ENCODE measurements at regions not wholly inside any gene's neighbourhood (a gene's known extent, or its start where the extent isn't known, plus 50 kb on each side); places are given as distances from the start of the nearest gene placed in this dataset.

DNA sequence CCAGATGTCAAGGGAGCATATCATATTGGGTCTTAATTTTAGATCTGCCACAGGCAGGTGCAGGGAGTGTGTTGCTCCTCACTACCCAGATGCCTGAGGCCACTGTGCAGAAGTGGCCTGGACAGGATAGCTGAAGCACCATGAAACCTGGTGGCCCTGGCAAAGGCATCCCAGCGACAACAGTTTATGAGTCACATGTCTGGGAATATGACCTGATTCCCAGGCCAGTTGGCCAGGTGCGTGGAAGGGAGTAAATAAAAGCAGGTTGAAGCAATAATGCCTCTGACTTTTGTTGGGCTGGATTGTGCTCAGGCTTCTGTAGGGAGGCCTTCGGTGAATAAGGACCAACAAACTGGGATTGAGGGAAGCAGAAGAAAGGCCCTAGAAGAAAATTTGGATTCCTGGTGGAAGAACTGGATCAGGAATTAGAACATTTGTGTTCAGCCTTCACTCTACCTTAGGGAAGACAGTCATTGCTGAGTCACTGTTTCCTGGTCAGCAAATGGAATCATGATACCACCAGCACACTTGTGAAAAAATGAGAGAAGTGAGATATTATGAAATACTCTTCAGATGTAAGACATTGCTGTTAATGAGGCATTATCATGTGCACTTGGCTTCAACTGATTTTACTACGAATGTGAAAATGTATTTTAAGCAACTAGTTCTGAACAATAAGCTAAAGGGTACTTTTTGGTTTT, 78.4 kb upstream of the ZNF516 start:
- dilution Hi-C loops (cut with HindIII; ENCODE audit: low sequenced_read_pairs, unreplicated experiment), result no loop called here
- BruUV-seq (replicated peaks), result no TSS peak
- in situ Hi-C loops (cut with MboI; ENCODE audit: low sequenced_read_pairs), result no loop called here
- TF ChIP-seq RCOR1 (IDR thresholded peaks at IDR 0.05; ENCODE audit: insufficient replicate concordance, low read length) (no peak), BHLHE40 (IDR thresholded peaks at IDR 0.05; ENCODE audit: low read depth, low read length) (peak; percentile 32; the same call in 1 of the 2 replicates), FOS (IDR thresholded peaks at IDR 0.05; ENCODE audit: low read depth, low read length) (no peak), CEBPB (IDR thresholded peaks at IDR 0.05; ENCODE audit: low read depth, low read length) (peak; percentile 76), RFX5 (IDR thresholded peaks at IDR 0.05; ENCODE audit: low read depth, low read length) (no peak), MAZ (IDR thresholded peaks at IDR 0.05; ENCODE audit: borderline replicate concordance, low read depth, low read length) (no peak), SMC3 (IDR thresholded peaks at IDR 0.05; ENCODE audit: low read depth, low read length) (no peak), RAD21 (IDR thresholded peaks at IDR 0.05; ENCODE audit: low read length) (no peak), POLR2A (IDR thresholded peaks at IDR 0.05; ENCODE audit: low read depth, low read length) (no peak), NFE2L2 (IDR thresholded peaks at IDR 0.05; ENCODE audit: low read depth, low read length) (peak; percentile 91), ELK1 (IDR thresholded peaks at IDR 0.05; ENCODE audit: borderline replicate concordance, low read depth, low read length) (no peak), CHD1 (IDR thresholded peaks at IDR 0.05; ENCODE audit: low read depth, low read length) (no peak), MXI1 (IDR thresholded peaks at IDR 0.05; ENCODE audit: borderline replicate concordance, low read depth, low read length) (no peak), MAFK (IDR thresholded peaks at IDR 0.05; ENCODE audit: low read depth, low read length) (peak; percentile 67)
- TF ChIP-seq, protein P1, sequence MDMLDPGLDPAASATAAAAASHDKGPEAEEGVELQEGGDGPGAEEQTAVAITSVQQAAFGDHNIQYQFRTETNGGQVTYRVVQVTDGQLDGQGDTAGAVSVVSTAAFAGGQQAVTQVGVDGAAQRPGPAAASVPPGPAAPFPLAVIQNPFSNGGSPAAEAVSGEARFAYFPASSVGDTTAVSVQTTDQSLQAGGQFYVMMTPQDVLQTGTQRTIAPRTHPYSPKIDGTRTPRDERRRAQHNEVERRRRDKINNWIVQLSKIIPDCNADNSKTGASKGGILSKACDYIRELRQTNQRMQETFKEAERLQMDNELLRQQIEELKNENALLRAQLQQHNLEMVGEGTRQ (IDR thresholded peaks at IDR 0.05; ENCODE audit: low read depth, low read length), result no peak

More for the DNA sequence above, 78.4 kb upstream of the ZNF516 start:
- Histone ChIP-seq H4K91ac (ENCODE audit: insufficient read depth, low read depth, low read length) (peak overlapping the region; percentile 69), H3K27ac (ENCODE audit: insufficient read depth, low read length) (peak overlapping the region; percentile 20; the same call in 1 of the 2 replicates), H3K9me1 (ENCODE audit: insufficient read depth, low read length) (peaks cover 10% of the 10 kb centered on the region), H3K4ac (ENCODE audit: low read depth, low read length) (peak overlapping the region; percentile 64), H3K14ac (replicated peaks; ENCODE audit: low read depth, low read length) (0 out of 2 replicates have a peak overlapping the region, but pooled peaks have one; percentile 55), H4K5ac (ENCODE audit: low read depth, low read length) (peak overlapping the region; percentile 67; the same call in 1 of the 2 replicates), H3K36me3 (ENCODE audit: control insufficient read depth, insufficient read depth, low read length) (no peaks in the 10 kb centered on the region), H3K4me1 (ENCODE audit: control insufficient read depth, insufficient read depth, low read length) (peaks cover 10% of the 10 kb centered on the region), H2AFZ (replicated peaks; ENCODE audit: low read length, poor library complexity) (peak overlapping the region; percentile 72), H3K4me3 (ENCODE audit: insufficient read depth, low read depth, low read length) (no peak overlapping the region), H2BK120ac (ENCODE audit: low read depth, low read length) (peak overlapping the region; percentile 75; the same call in 1 of the 2 replicates), H3K27me3 (ENCODE audit: control insufficient read depth, insufficient read depth, low read length) (no peaks in the 10 kb centered on the region), H2BK5ac (ENCODE audit: low read depth, low read length, poor library complexity, severe bottlenecking) (peak overlapping the region; percentile 68), H4K20me1 (ENCODE audit: insufficient read depth, low read length) (no peaks in the 10 kb centered on the region), H3K4me2 (ENCODE audit: low read depth, low read length) (peak overlapping the region; percentile 8), H3K9ac (ENCODE audit: low read depth, low read length) (no peak overlapping the region), H2BK20ac (ENCODE audit: low read depth, low read length) (peak overlapping the region; percentile 62; the same call in 1 of the 2 replicates), H3K9me3 (ENCODE audit: control insufficient read depth, insufficient read depth, low read length) (no peaks in the 10 kb centered on the region), H3K56ac (ENCODE audit: extremely low read depth, insufficient read depth, low read length) (no peak overlapping the region), H3K23ac (ENCODE audit: low read depth, low read length) (0 out of 2 replicates have a peak overlapping the region, but pooled peaks have one; percentile 4), H2AK9ac (replicated peaks; ENCODE audit: low read depth, low read length, poor library complexity) (peak overlapping the region; percentile 73), H4K8ac (ENCODE audit: low read depth in 2 of 2, low read length in 2 of 2) (no peak overlapping the region), H2AK5ac (ENCODE audit: low read depth, low read length) (peak overlapping the region; percentile 52; the same call in 1 of the 2 replicates), H3K18ac (ENCODE audit: low read depth, low read length) (peak overlapping the region; percentile 74; the same call in 1 of the 2 replicates), H3K79me1 (ENCODE audit: low read depth in 1 of 2, low read length in 2 of 2) (peaks cover 0 to 16% of the 10 kb centered on the region in 2 experiments; a peak in 1 of 4 replicates), H2BK15ac (ENCODE audit: low read depth, low read length) (peak overlapping the region; percentile 63; the same call in 2 of the 3 replicates)
- ChIA-PET POLR2A (ENCODE audit: unreplicated experiment) (no interaction called here), CTCF (interaction anchor here (0.7 to 1.3 kb wide), 2 partner anchors 9 to 175 kb away, joined by 3 read pairs; no protein-coding TSS in a partner anchor)
- DNase-seq, result peak; percentile 80
- WGBS, 2 experiments (ENCODE audit: extremely low coverage in 2 of 2, insufficient read length in 1 of 2), result 100% methylated on average over 1 of the region's 4 CpGs; no CpG with 5 or more reads in 1 of the 2 experiments
- ATAC-seq (ENCODE audit: low read depth), result peak; percentile 61; the same call in 1 of the 2 replicates
- intact Hi-C loops (cut with micrococcal nuclease), result no loop called here

All from IMR-90 (cell line).